ENCODE measurements at regions not wholly inside any gene's neighbourhood (a gene's known extent, or its start where the extent isn't known, plus 50 kb on each side); places are given as distances from the start of the nearest gene placed in this dataset.

DNA sequence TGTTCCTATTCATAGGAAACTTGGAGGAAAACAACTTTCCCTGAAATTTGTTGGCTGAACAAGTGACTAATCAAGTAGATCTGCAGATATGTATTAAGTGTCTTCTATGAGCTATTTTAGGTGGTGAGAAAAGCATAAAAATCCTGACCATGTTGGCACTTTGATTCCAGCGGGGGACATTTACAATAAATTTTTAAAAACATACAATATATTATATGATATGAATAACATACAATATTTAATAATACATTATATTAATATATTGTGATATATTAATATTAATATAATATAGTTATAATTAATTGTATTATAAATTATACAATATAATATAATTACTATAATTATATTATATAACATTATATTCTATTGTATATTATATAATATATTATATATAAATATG lies 362.9 kb upstream of the SOX9 start:
- Histone ChIP-seq H2AFZ (ENCODE audit: low read length) (no peak overlapping the region), H3K79me2 (ENCODE audit: insufficient read depth, low read length) (no peaks in the 10 kb centered on the region), H3K4me1 (ENCODE audit: insufficient read depth, low read length, severe bottlenecking) (no peaks in the 10 kb centered on the region)

DNA sequence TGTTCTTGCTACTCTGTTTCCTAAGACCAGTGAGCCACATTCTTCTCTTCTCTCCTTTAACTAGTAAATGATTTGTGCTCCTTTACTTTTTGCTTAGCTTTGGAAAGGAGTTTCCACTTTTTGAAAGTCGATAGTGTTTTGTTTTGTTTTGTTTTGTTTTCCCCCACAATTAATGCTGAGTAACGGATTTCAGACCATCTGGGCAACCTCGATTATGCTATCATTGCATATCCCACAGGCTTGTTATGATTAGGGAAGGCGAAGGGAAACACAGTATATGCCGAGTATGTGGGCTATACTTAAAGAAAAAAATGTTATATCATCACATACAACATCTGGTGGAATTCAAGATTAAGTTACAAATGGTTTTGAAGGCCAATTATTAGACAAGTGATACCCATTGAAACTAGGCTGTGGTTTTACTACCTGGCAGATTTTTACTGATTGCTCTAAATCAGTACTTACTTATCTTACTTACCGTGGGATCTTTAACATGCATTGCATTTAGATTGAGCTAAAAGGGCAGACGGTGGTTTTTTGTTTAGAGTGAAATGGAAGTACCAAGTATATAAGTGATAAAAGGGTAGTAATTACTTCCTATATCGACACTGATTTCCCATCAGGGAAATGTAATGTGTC lies 361.3 kb upstream of the SOX9 start:
- Histone ChIP-seq H3K4me2 (ENCODE audit: low read length) (no peak overlapping the region), H3K4me1 (ENCODE audit: insufficient read depth, low read length, severe bottlenecking) (no peaks in the 10 kb centered on the region), H2AFZ (ENCODE audit: low read length) (no peak overlapping the region)

More for the DNA sequence above, 362.9 kb upstream of the SOX9 start:
- no peak overlapping the region for H3K4me2 ChIP-seq (ENCODE audit: low read length)
- no peaks in the 10 kb centered on the region for H3K9me2 ChIP-seq (ENCODE audit: low read depth, low read length)
- H3K4me3 ChIP-seq (ENCODE audit: low read depth, low read length, poor library complexity, severe bottlenecking): no peak overlapping the region
- no peak overlapping the region for H3K27ac ChIP-seq (ENCODE audit: low read depth, low read length, poor library complexity, severe bottlenecking)
- no peaks in the 10 kb centered on the region for H3K9me3 ChIP-seq (ENCODE audit: low read length)
- TF ChIP-seq, protein P1, sequence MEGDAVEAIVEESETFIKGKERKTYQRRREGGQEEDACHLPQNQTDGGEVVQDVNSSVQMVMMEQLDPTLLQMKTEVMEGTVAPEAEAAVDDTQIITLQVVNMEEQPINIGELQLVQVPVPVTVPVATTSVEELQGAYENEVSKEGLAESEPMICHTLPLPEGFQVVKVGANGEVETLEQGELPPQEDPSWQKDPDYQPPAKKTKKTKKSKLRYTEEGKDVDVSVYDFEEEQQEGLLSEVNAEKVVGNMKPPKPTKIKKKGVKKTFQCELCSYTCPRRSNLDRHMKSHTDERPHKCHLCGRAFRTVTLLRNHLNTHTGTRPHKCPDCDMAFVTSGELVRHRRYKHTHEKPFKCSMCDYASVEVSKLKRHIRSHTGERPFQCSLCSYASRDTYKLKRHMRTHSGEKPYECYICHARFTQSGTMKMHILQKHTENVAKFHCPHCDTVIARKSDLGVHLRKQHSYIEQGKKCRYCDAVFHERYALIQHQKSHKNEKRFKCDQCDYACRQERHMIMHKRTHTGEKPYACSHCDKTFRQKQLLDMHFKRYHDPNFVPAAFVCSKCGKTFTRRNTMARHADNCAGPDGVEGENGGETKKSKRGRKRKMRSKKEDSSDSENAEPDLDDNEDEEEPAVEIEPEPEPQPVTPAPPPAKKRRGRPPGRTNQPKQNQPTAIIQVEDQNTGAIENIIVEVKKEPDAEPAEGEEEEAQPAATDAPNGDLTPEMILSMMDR (IDR thresholded peaks at IDR 0.05; ENCODE audit: low read length): no peak
- no peak for TF ChIP-seq EZH2 (IDR thresholded peaks at IDR 0.05; ENCODE audit: borderline replicate concordance, low read length)
- H3F3A ChIP-seq (ENCODE audit: insufficient read depth, low read length): no peaks in the 10 kb centered on the region
- H3K36me3 ChIP-seq (ENCODE audit: insufficient read depth, low read length): no peaks in the 10 kb centered on the region
- H4K20me1 ChIP-seq (ENCODE audit: insufficient read depth, low read length): no peaks in the 10 kb centered on the region
- H3K9ac ChIP-seq (ENCODE audit: low read length): no peak overlapping the region
- no peaks in the 10 kb centered on the region for H3K27me3 ChIP-seq (ENCODE audit: insufficient read depth, low read length)

DNA sequence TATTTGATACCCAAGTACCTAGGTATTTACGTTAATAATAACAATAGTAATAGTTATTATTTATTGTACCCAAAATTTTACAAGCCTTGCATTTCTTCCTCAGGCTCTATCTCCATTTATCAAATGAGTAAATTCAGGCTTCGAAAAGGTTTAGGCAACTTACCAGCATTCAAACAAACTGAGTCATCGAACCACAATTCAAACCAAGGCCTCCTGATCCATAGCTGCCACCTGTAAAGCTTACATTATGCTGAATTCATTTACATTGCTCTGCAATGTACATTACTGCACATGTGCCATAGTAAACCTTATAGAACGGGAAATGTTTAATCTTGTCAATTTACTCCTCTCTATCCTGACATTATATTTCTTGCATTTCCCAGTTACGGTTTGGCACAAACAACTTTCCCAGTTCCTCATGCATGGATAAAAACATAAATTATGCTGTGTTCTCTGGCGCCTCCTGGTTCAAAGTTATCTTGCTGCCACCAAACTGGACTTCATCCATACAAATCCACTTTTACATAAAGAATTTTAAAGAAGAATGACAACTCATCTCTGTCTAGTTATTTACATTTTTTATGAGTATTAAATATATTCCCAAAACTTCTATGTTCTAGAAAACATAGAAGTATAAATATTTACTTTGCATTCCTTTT lies 360.6 kb upstream of the SOX9 start:
- TF ChIP-seq, protein P1 (IDR thresholded peaks at IDR 0.05; ENCODE audit: low read length): no peak
- no peak for TF ChIP-seq EZH2 (IDR thresholded peaks at IDR 0.05; ENCODE audit: borderline replicate concordance, low read length)
- Histone ChIP-seq H4K20me1 (ENCODE audit: insufficient read depth, low read length) (no peaks in the 10 kb centered on the region), H3K4me1 (ENCODE audit: insufficient read depth, low read length, severe bottlenecking) (no peaks in the 10 kb centered on the region), H3K9ac (ENCODE audit: low read length) (no peak overlapping the region), H3K79me2 (ENCODE audit: insufficient read depth, low read length) (no peaks in the 10 kb centered on the region), H3K27ac (ENCODE audit: low read depth, low read length, poor library complexity, severe bottlenecking) (no peak overlapping the region), H3K4me3 (ENCODE audit: low read depth, low read length, poor library complexity, severe bottlenecking) (no peak overlapping the region), H3K9me3 (ENCODE audit: low read length) (no peaks in the 10 kb centered on the region), H3F3A (ENCODE audit: insufficient read depth, low read length) (no peaks in the 10 kb centered on the region), H3K9me2 (ENCODE audit: low read depth, low read length) (no peaks in the 10 kb centered on the region), H3K4me2 (ENCODE audit: low read length) (no peak overlapping the region), H2AFZ (ENCODE audit: low read length) (no peak overlapping the region), H3K36me3 (ENCODE audit: insufficient read depth, low read length) (no peaks in the 10 kb centered on the region), H3K27me3 (ENCODE audit: insufficient read depth, low read length) (no peaks in the 10 kb centered on the region)

More for the DNA sequence above, 361.3 kb upstream of the SOX9 start:
- Histone ChIP-seq H3K9ac (ENCODE audit: low read length) (no peak overlapping the region), H3F3A (ENCODE audit: insufficient read depth, low read length) (no peaks in the 10 kb centered on the region), H3K36me3 (ENCODE audit: insufficient read depth, low read length) (no peaks in the 10 kb centered on the region), H3K79me2 (ENCODE audit: insufficient read depth, low read length) (no peaks in the 10 kb centered on the region), H4K20me1 (ENCODE audit: insufficient read depth, low read length) (no peaks in the 10 kb centered on the region), H3K9me3 (ENCODE audit: low read length) (no peaks in the 10 kb centered on the region), H3K27ac (ENCODE audit: low read depth, low read length, poor library complexity, severe bottlenecking) (no peak overlapping the region), H3K9me2 (ENCODE audit: low read depth, low read length) (no peaks in the 10 kb centered on the region), H3K27me3 (ENCODE audit: insufficient read depth, low read length) (no peaks in the 10 kb centered on the region), H3K4me3 (ENCODE audit: low read depth, low read length, poor library complexity, severe bottlenecking) (no peak overlapping the region)
- TF ChIP-seq, protein P1 (IDR thresholded peaks at IDR 0.05; ENCODE audit: low read length): no peak
- no peak for TF ChIP-seq EZH2 (IDR thresholded peaks at IDR 0.05; ENCODE audit: borderline replicate concordance, low read length)

Measured in OCI-LY1 (cell line).